ENCODE measurements at regions not wholly inside any gene's neighbourhood (a gene's known extent, or its start where the extent isn't known, plus 50 kb on each side); places are given as distances from the start of the nearest gene placed in this dataset.

DNA sequence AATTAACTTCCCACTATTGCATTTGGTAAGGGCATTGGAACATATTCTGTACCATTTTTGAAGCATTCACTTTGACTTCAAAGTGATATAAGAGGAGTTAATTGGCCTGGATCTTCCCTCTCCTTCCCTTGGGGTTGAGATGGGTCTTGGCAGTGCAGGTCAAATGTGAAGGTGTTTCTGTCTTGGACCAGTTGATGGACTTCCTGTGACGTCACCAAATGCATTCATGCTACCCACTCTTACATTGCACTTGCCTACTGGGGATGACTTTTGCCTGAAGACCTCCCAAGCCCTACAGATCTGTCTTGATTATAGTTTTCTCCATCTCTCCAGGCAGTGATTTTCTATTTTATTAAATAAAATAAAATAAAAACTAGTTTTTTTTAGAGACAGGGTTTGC lies 221.5 kb downstream of the BUB3 start:
- TF ChIP-seq, protein P1, sequence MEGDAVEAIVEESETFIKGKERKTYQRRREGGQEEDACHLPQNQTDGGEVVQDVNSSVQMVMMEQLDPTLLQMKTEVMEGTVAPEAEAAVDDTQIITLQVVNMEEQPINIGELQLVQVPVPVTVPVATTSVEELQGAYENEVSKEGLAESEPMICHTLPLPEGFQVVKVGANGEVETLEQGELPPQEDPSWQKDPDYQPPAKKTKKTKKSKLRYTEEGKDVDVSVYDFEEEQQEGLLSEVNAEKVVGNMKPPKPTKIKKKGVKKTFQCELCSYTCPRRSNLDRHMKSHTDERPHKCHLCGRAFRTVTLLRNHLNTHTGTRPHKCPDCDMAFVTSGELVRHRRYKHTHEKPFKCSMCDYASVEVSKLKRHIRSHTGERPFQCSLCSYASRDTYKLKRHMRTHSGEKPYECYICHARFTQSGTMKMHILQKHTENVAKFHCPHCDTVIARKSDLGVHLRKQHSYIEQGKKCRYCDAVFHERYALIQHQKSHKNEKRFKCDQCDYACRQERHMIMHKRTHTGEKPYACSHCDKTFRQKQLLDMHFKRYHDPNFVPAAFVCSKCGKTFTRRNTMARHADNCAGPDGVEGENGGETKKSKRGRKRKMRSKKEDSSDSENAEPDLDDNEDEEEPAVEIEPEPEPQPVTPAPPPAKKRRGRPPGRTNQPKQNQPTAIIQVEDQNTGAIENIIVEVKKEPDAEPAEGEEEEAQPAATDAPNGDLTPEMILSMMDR (IDR thresholded peaks at IDR 0.05; ENCODE audit: extremely low read depth in 1 of 2, insufficient read depth in 1 of 2, low read depth in 1 of 2, low read length in 2 of 2) = no peak
- TF ChIP-seq, protein P2, sequence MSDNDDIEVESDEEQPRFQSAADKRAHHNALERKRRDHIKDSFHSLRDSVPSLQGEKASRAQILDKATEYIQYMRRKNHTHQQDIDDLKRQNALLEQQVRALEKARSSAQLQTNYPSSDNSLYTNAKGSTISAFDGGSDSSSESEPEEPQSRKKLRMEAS (IDR thresholded peaks at IDR 0.05; ENCODE audit: insufficient read depth, insufficient read length) = no peak
- TF ChIP-seq POLR2AphosphoS5 (IDR thresholded peaks at IDR 0.05; ENCODE audit: insufficient read depth, low read depth, low read length) (no peak), POLR2A (IDR thresholded peaks at IDR 0.05; ENCODE audit: low read depth, low read length) (no peak), JUN (IDR thresholded peaks at IDR 0.05; ENCODE audit: borderline replicate concordance, insufficient read depth, insufficient read length, low read depth) (no peak), EZH2 (IDR thresholded peaks at IDR 0.05; ENCODE audit: borderline replicate concordance, low read depth, low read length, severe bottlenecking) (no peak)
